ENCODE measurements at regions not wholly inside any gene's neighbourhood (a gene's known extent, or its start where the extent isn't known, plus 50 kb on each side); places are given as distances from the start of the nearest gene placed in this dataset.
"Not testable (repeated sequence)": the region's sequence is repeated elsewhere in the genome, so short reads cannot be mapped to it uniquely, and the experiment has no call there.

DNA sequence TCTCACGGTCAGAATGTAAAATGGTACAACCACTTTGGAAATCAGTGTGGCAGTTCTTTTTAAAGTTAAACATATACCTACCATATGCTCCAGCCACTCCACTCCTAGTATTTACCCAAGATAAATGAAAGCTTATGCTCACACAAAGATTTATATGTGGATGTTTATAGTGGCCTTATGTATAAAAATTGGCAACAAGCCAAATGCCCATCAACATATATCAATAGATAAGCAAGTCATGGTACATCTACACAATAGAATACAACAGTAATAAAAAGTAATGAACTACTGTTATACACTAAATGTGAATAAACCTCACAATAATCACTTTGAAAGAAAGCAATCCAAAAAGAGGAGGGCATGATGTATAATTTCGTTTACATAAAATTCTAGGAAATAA is 153.5 kb upstream of the LMCD1 start:
- Histone ChIP-seq H3K4me1 (ENCODE audit: control insufficient read depth, low read length) (no peaks in the 10 kb centered on the region), H3K9me3 (ENCODE audit: control insufficient read depth, insufficient read depth, low read length) (no peaks in the 10 kb centered on the region; the same call in 1 of the 2 replicates), H3K36me3 (ENCODE audit: control insufficient read depth, low read length) (no peaks in the 10 kb centered on the region), H3K79me2 (ENCODE audit: control insufficient read depth, low read length) (no peaks in the 10 kb centered on the region), H4K20me1 (ENCODE audit: control insufficient read depth, insufficient read depth, low read depth, low read length) (no peaks in the 10 kb centered on the region), H3K4me2 (ENCODE audit: low read length) (no peak overlapping the region), H3K4me3 (ENCODE audit: low read length) (no peak overlapping the region), H3K9me2 (replicated peaks; ENCODE audit: control insufficient read depth, low read length) (no peaks in the 10 kb centered on the region), H3F3A (ENCODE audit: control insufficient read depth, insufficient read depth) (no peaks in the 10 kb centered on the region), H3K27me3 (ENCODE audit: control insufficient read depth, low read length) (no peaks in the 10 kb centered on the region), H3K27ac (ENCODE audit: low read depth, low read length) (no peak overlapping the region)
- no peak for TF ChIP-seq EZH2phosphoT487 (IDR thresholded peaks at IDR 0.05; ENCODE audit: borderline replicate concordance, low read length)
- TF ChIP-seq, protein P1, sequence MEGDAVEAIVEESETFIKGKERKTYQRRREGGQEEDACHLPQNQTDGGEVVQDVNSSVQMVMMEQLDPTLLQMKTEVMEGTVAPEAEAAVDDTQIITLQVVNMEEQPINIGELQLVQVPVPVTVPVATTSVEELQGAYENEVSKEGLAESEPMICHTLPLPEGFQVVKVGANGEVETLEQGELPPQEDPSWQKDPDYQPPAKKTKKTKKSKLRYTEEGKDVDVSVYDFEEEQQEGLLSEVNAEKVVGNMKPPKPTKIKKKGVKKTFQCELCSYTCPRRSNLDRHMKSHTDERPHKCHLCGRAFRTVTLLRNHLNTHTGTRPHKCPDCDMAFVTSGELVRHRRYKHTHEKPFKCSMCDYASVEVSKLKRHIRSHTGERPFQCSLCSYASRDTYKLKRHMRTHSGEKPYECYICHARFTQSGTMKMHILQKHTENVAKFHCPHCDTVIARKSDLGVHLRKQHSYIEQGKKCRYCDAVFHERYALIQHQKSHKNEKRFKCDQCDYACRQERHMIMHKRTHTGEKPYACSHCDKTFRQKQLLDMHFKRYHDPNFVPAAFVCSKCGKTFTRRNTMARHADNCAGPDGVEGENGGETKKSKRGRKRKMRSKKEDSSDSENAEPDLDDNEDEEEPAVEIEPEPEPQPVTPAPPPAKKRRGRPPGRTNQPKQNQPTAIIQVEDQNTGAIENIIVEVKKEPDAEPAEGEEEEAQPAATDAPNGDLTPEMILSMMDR (IDR thresholded peaks at IDR 0.05; ENCODE audit: low read depth, low read length, poor library complexity, severe bottlenecking), result no peak

DNA sequence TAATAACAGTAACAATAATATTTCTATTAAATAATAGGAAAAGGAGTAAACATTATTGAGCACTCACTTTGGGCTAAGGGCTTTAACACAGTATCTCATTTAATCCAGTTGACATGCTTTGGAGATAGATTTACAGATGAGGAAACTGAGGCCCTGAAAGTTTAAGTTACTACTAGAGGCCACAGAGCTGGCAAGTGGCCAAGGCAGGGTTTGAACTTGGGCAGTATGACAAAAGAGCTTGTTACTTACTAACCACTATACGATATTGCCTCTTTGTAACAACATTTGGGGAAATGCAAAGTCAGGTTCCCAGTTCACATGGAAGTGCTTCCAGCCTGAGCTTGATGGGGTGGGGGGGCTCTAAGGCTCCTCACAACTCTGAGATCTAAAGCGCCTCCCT is 149.1 kb upstream of the LMCD1 start:
- peaks cover 8% of the 10 kb centered on the region for H3K4me1 ChIP-seq (ENCODE audit: control insufficient read depth, low read length)
- H3K27me3 ChIP-seq (ENCODE audit: control insufficient read depth, low read length), result no peaks in the 10 kb centered on the region
- TF ChIP-seq EZH2phosphoT487 (IDR thresholded peaks at IDR 0.05; ENCODE audit: borderline replicate concordance, low read length), result no peak
- TF ChIP-seq, protein P1 (IDR thresholded peaks at IDR 0.05; ENCODE audit: low read depth, low read length, poor library complexity, severe bottlenecking), result no peak

DNA sequence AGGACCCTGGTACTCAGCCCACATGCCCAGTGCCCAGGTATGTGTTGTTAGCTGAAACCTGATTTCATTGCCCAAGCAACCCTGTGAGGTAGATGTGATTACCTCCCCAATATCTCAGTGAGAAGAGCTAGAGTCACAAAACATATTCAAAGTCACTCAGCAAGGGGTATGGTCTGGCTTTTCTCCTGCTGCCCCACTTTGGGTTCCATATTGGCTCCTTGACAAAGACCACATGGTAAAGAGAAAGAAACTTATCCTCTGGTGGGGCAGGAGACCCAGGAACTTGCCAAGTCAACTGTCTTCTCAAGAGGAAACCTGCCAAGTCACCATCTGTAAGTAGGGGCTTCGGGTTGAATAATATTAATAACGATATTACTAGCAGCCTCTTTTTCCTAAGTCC is 148.3 kb upstream of the LMCD1 start:
- no peaks in the 10 kb centered on the region for H3K36me3 ChIP-seq (ENCODE audit: control insufficient read depth, low read length)
- no peak overlapping the region for H3K4me2 ChIP-seq (ENCODE audit: low read length)
- H3K4me3 ChIP-seq (ENCODE audit: low read length), result no peak overlapping the region
- no peaks in the 10 kb centered on the region for H3F3A ChIP-seq (ENCODE audit: control insufficient read depth, insufficient read depth)
- no peaks in the 10 kb centered on the region for H3K79me2 ChIP-seq (ENCODE audit: control insufficient read depth, low read length)
- H4K20me1 ChIP-seq (ENCODE audit: control insufficient read depth, insufficient read depth, low read depth, low read length), result no peaks in the 10 kb centered on the region
- H3K27ac ChIP-seq (ENCODE audit: low read depth, low read length), result no peak overlapping the region
- no peaks in the 10 kb centered on the region for H3K9me2 ChIP-seq (replicated peaks; ENCODE audit: control insufficient read depth, low read length)
- H3K27me3 ChIP-seq (ENCODE audit: control insufficient read depth, low read length), result no peaks in the 10 kb centered on the region
- H3K4me1 ChIP-seq (ENCODE audit: control insufficient read depth, low read length), result peaks cover 11% of the 10 kb centered on the region
- no peaks in the 10 kb centered on the region for H3K9me3 ChIP-seq (ENCODE audit: control insufficient read depth, insufficient read depth, low read length)
- TF ChIP-seq, protein P1 (IDR thresholded peaks at IDR 0.05; ENCODE audit: low read depth, low read length, poor library complexity, severe bottlenecking), result no peak
- no peak for TF ChIP-seq EZH2phosphoT487 (IDR thresholded peaks at IDR 0.05; ENCODE audit: borderline replicate concordance, low read length)

More for the DNA sequence above, 149.1 kb upstream of the LMCD1 start:
- Histone ChIP-seq H3K79me2 (ENCODE audit: control insufficient read depth, low read length) (no peaks in the 10 kb centered on the region), H3K9me3 (ENCODE audit: control insufficient read depth, insufficient read depth, low read length) (no peaks in the 10 kb centered on the region), H4K20me1 (ENCODE audit: control insufficient read depth, insufficient read depth, low read depth, low read length) (no peaks in the 10 kb centered on the region), H3K4me3 (ENCODE audit: low read length) (no peak overlapping the region), H3K9me2 (replicated peaks; ENCODE audit: control insufficient read depth, low read length) (no peaks in the 10 kb centered on the region), H3K27ac (ENCODE audit: low read depth, low read length) (no peak overlapping the region), H3K4me2 (ENCODE audit: low read length) (no peak overlapping the region), H3K36me3 (ENCODE audit: control insufficient read depth, low read length) (no peaks in the 10 kb centered on the region), H3F3A (ENCODE audit: control insufficient read depth, insufficient read depth) (no peaks in the 10 kb centered on the region)

DNA sequence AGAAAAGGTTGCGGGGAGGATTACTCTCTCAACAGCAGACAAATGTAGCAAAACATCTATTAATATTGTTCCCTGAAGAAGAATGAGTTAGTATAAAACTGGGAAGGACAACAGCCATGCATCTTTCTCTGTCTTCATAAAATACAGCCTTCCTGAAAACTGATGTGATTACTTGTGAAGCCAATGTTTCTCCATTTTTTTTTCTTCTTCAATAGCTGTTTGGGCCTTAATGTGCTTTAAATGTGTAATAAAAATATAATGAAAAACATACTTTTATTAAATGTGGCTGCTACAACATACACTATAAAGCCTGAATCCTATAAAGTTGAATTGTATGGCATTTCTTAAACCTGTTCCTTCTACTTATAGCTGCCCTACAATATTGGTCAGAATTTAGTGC is 146.3 kb upstream of the LMCD1 start:
- Histone ChIP-seq H4K20me1 (ENCODE audit: control insufficient read depth, insufficient read depth, low read depth, low read length) (no peaks in the 10 kb centered on the region), H3F3A (ENCODE audit: control insufficient read depth, insufficient read depth) (no peaks in the 10 kb centered on the region), H3K36me3 (ENCODE audit: control insufficient read depth, low read length) (no peaks in the 10 kb centered on the region), H3K27ac (ENCODE audit: low read depth, low read length) (no peak overlapping the region), H3K4me2 (ENCODE audit: low read length) (no peak overlapping the region), H3K4me3 (ENCODE audit: low read length) (no peak overlapping the region), H3K27me3 (ENCODE audit: control insufficient read depth, low read length) (no peaks in the 10 kb centered on the region), H3K79me2 (ENCODE audit: control insufficient read depth, low read length) (no peaks in the 10 kb centered on the region), H3K4me1 (ENCODE audit: control insufficient read depth, low read length) (peaks cover 11% of the 10 kb centered on the region), H3K9me3 (ENCODE audit: control insufficient read depth, insufficient read depth, low read length) (no peaks in the 10 kb centered on the region), H3K9me2 (replicated peaks; ENCODE audit: control insufficient read depth, low read length) (no peaks in the 10 kb centered on the region)
- TF ChIP-seq, protein P1 (IDR thresholded peaks at IDR 0.05; ENCODE audit: low read depth, low read length, poor library complexity, severe bottlenecking), result no peak
- TF ChIP-seq EZH2phosphoT487 (IDR thresholded peaks at IDR 0.05; ENCODE audit: borderline replicate concordance, low read length), result no peak

DNA sequence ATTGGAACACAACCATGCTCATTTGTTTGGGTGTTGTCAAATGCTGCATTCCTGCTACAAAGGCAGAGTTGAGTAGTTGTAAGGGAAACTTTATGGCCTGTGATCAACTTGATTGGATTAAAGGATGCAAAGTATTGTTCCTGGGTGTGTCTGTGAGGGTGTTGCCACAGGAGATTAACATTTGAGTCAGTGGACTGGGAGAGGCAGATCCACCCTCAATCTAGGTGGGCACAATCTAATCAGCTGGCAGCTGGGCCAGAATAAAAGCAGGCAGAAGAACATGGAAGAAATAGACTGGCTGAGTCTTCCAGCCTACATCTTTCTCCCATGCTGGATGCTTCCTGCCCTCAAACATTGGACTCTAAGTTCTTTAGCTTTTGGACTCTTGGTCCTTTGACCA is 145.6 kb upstream of the LMCD1 start:
- not testable (repeated sequence) for H3K79me2 ChIP-seq (ENCODE audit: control insufficient read depth, low read length); H3K9me3 ChIP-seq (ENCODE audit: control insufficient read depth, insufficient read depth, low read length); H4K20me1 ChIP-seq (ENCODE audit: control insufficient read depth, insufficient read depth, low read depth, low read length); H3K9me2 ChIP-seq (replicated peaks; ENCODE audit: control insufficient read depth, low read length); H3K27ac ChIP-seq (ENCODE audit: low read depth, low read length); H3K4me3 ChIP-seq (ENCODE audit: low read length); H3K36me3 ChIP-seq (ENCODE audit: control insufficient read depth, low read length); H3K4me2 ChIP-seq (ENCODE audit: low read length); H3K27me3 ChIP-seq (ENCODE audit: control insufficient read depth, low read length); H3F3A ChIP-seq (ENCODE audit: control insufficient read depth, insufficient read depth)
- peaks cover 11% of the 10 kb centered on the region for H3K4me1 ChIP-seq (ENCODE audit: control insufficient read depth, low read length)

All from DOHH2 (cell line).